HepG2 (cell line): ENCODE measurements at regions not wholly inside any gene's neighbourhood (a gene's known extent, or its start where the extent isn't known, plus 50 kb on each side); places are given as distances from the start of the nearest gene placed in this dataset.

Experiments
- FOSL2 ChIP-seq: sonication (generic); formaldehyde crosslinking; IDR thresholded peaks from 2 replicates; pipeline ENCODE4 v1.4.0; 2020; ENCODE audit warnings: missing genetic modification reagents
- HOXA5 ChIP-seq: sonication (generic); formaldehyde crosslinking; IDR thresholded peaks from 2 replicates; pipeline ENCODE4 v1.4.0; 2020; ENCODE audit warnings: missing genetic modification reagents
- KDM6A ChIP-seq: IDR thresholded peaks from 2 replicates; pipeline ENCODE4 v1.6.1; 2016; ENCODE audit warnings: low read depth
- NCOA2 ChIP-seq: sonication (generic); formaldehyde crosslinking; IDR thresholded peaks from 2 replicates; pipeline ENCODE4 v1.8.0; 2022; ENCODE audit warnings: inconsistent platforms
- POGZ ChIP-seq: sonication (generic); formaldehyde crosslinking; IDR thresholded peaks from 2 replicates; pipeline ENCODE4 v1.4.0; 2020; ENCODE audit warnings: mild to moderate bottlenecking, missing genetic modification reagents
- TAF1 ChIP-seq: sonication (generic); formaldehyde crosslinking; IDR thresholded peaks from 2 replicates; pipeline ENCODE4 v1.4.0; 2020; ENCODE audit warnings: missing genetic modification reagents
- YY1 ChIP-seq: IDR thresholded peaks from 2 replicates; pipeline ENCODE4 v1.6.1; 2011; ENCODE audit warnings: low read length, low read depth, moderate library complexity, mild to moderate bottlenecking; ENCODE audit not compliant: insufficient read depth, insufficient replicate concordance
- ZKSCAN8 ChIP-seq: IDR thresholded peaks from 2 replicates; pipeline ENCODE4 v1.6.1; 2016; ENCODE audit warnings: borderline replicate concordance, missing genetic modification reagents, missing compliant biosample characterization
- ZNF264 ChIP-seq: sonication (generic); formaldehyde crosslinking; IDR thresholded peaks from 2 replicates; pipeline ENCODE4 v1.4.0; 2020; ENCODE audit warnings: missing genetic modification reagents
- ZNF570 ChIP-seq: sonication (generic); formaldehyde crosslinking; IDR thresholded peaks from 2 replicates; pipeline ENCODE4 v1.4.0; 2020; ENCODE audit warnings: mild to moderate bottlenecking, missing genetic modification reagents, borderline replicate concordance
- TF ChIP-seq, protein P1 (sequence below): sonication (generic); formaldehyde crosslinking; IDR thresholded peaks from 2 replicates; pipeline ENCODE4 v1.4.0; 2020; ENCODE audit warnings: missing genetic modification reagents
- TF ChIP-seq, protein P2 (sequence below): sonication (generic); formaldehyde crosslinking; IDR thresholded peaks from 2 replicates; pipeline ENCODE4 v1.4.0; 2020; ENCODE audit warnings: missing genetic modification reagents, borderline replicate concordance
- TF ChIP-seq, protein P3 (sequence below): sonication (generic); formaldehyde crosslinking; IDR thresholded peaks from 2 replicates; pipeline ENCODE4 v1.8.1; 2023; ENCODE audit warnings: mild to moderate bottlenecking, inconsistent platforms, moderate library complexity, missing genetic modification reagents, borderline replicate concordance
- TF ChIP-seq, protein P4 (sequence below): sonication (generic); formaldehyde crosslinking; IDR thresholded peaks from 2 replicates; pipeline ENCODE4 v1.5.0; 2020; ENCODE audit warnings: mild to moderate bottlenecking, missing genetic modification reagents
- TF ChIP-seq, protein P5 (sequence below): sonication (generic); formaldehyde crosslinking; IDR thresholded peaks from 2 replicates; pipeline ENCODE4 v1.4.0; 2020; ENCODE audit warnings: mild to moderate bottlenecking, missing genetic modification reagents

DNA sequence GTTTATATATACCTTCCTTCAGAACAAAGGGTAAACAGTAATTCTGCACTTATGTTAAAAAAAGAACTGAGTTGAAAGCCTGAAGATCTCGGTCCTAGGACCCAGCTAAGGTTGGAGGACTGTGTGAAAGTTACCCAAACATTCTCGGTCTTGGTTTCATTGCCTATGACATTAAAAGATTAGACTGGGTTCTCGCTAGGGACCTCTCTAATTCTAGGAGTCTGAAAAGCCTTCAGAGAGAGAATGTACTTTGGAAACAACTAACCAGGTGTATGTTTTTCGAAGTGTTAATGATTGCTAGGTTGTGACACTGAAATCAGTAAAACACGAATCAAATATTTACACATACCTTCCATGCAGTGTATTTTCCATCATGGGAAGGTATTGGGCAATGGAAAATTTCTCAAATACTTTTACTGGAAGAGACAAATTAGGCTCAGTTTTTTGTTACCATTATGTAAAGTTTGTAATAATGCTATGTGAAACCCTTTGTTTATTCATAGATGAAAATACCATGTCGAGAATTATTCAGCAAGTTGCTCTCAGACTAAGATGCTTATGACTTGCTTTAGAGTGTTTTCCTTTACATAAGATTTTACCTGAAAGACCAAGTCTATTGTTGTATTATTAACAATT, 113.7 kb upstream of the LOC128125822 start (continued):
- TF ChIP-seq, protein P1, sequence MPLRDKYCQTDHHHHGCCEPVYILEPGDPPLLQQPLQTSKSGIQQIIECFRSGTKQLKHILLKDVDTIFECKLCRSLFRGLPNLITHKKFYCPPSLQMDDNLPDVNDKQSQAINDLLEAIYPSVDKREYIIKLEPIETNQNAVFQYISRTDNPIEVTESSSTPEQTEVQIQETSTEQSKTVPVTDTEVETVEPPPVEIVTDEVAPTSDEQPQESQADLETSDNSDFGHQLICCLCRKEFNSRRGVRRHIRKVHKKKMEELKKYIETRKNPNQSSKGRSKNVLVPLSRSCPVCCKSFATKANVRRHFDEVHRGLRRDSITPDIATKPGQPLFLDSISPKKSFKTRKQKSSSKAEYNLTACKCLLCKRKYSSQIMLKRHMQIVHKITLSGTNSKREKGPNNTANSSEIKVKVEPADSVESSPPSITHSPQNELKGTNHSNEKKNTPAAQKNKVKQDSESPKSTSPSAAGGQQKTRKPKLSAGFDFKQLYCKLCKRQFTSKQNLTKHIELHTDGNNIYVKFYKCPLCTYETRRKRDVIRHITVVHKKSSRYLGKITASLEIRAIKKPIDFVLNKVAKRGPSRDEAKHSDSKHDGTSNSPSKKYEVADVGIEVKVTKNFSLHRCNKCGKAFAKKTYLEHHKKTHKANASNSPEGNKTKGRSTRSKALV = peak; percentile 47; the same call in 1 of the 2 replicates
- TF ChIP-seq KDM6A = peak; percentile 97
- TF ChIP-seq ZKSCAN8 = peak; percentile 97; the same call in 1 of the 2 replicates
- TF ChIP-seq YY1 = no peak
- TF ChIP-seq, protein P2, sequence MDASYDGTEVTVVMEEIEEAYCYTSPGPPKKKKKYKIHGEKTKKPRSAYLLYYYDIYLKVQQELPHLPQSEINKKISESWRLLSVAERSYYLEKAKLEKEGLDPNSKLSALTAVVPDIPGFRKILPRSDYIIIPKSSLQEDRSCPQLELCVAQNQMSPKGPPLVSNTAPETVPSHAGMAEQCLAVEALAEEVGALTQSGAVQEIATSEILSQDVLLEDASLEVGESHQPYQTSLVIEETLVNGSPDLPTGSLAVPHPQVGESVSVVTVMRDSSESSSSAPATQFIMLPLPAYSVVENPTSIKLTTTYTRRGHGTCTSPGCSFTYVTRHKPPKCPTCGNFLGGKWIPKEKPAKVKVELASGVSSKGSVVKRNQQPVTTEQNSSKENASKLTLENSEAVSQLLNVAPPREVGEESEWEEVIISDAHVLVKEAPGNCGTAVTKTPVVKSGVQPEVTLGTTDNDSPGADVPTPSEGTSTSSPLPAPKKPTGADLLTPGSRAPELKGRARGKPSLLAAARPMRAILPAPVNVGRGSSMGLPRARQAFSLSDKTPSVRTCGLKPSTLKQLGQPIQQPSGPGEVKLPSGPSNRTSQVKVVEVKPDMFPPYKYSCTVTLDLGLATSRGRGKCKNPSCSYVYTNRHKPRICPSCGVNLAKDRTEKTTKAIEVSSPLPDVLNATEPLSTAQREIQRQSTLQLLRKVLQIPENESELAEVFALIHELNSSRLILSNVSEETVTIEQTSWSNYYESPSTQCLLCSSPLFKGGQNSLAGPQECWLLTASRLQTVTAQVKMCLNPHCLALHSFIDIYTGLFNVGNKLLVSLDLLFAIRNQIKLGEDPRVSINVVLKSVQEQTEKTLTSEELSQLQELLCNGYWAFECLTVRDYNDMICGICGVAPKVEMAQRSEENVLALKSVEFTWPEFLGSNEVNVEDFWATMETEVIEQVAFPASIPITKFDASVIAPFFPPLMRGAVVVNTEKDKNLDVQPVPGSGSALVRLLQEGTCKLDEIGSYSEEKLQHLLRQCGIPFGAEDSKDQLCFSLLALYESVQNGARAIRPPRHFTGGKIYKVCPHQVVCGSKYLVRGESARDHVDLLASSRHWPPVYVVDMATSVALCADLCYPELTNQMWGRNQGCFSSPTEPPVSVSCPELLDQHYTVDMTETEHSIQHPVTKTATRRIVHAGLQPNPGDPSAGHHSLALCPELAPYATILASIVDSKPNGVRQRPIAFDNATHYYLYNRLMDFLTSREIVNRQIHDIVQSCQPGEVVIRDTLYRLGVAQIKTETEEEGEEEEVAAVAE = peak; percentile 88
- peak; percentile 100 for TF ChIP-seq NCOA2
- TF ChIP-seq, protein P3, sequence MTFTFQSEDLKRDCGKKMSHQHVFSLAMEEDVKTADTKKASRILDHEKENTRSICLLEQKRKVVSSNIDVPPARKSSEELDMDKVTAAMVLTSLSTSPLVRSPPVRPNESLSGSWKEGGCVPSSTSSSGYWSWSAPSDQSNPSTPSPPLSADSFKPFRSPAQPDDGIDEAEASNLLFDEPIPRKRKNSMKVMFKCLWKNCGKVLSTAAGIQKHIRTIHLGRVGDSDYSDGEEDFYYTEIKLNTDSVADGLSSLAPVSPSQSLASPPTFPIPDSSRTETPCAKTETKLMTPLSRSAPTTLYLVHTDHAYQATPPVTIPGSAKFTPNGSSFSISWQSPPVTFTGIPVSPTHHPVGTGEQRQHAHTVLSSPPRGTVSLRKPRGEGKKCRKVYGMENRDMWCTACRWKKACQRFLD (CRISPR knock-in tag) = no peak; the same call in 1 of the 2 replicates
- peak; percentile 92 for TF ChIP-seq ZNF264
- 0 out of 2 replicates have a peak, but pooled peaks have one; percentile 43 for TF ChIP-seq ZNF570
- TF ChIP-seq, protein P4, sequence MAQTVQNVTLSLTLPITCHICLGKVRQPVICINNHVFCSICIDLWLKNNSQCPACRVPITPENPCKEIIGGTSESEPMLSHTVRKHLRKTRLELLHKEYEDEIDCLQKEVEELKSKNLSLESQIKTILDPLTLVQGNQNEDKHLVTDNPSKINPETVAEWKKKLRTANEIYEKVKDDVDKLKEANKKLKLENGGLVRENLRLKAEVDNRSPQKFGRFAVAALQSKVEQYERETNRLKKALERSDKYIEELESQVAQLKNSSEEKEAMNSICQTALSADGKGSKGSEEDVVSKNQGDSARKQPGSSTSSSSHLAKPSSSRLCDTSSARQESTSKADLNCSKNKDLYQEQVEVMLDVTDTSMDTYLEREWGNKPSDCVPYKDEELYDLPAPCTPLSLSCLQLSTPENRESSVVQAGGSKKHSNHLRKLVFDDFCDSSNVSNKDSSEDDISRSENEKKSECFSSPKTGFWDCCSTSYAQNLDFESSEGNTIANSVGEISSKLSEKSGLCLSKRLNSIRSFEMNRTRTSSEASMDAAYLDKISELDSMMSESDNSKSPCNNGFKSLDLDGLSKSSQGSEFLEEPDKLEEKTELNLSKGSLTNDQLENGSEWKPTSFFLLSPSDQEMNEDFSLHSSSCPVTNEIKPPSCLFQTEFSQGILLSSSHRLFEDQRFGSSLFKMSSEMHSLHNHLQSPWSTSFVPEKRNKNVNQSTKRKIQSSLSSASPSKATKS = 0 out of 2 replicates have a peak, but pooled peaks have one; percentile 84
- peak; percentile 40 for TF ChIP-seq TAF1 (CRISPR knock-in tag)
- peak; percentile 63; the same call in 1 of the 2 replicates for TF ChIP-seq FOSL2 (CRISPR knock-in tag)
- peak; percentile 93 for TF ChIP-seq POGZ (CRISPR knock-in tag)
- peak; percentile 87; the same call in 1 of the 2 replicates for TF ChIP-seq HOXA5 (CRISPR knock-in tag)
- TF ChIP-seq, protein P5, sequence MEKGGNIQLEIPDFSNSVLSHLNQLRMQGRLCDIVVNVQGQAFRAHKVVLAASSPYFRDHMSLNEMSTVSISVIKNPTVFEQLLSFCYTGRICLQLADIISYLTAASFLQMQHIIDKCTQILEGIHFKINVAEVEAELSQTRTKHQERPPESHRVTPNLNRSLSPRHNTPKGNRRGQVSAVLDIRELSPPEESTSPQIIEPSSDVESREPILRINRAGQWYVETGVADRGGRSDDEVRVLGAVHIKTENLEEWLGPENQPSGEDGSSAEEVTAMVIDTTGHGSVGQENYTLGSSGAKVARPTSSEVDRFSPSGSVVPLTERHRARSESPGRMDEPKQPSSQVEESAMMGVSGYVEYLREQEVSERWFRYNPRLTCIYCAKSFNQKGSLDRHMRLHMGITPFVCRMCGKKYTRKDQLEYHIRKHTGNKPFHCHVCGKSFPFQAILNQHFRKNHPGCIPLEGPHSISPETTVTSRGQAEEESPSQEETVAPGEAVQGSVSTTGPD (CRISPR knock-in tag) = 0 out of 2 replicates have a peak, but pooled peaks have one; percentile 60
